ENCODE measurements at regions not wholly inside any gene's neighbourhood (a gene's known extent, or its start where the extent isn't known, plus 50 kb on each side); places are given as distances from the start of the nearest gene placed in this dataset.
"Not testable (repeated sequence)": the region's sequence is repeated elsewhere in the genome, so short reads cannot be mapped to it uniquely, and the experiment has no call there.

- Histone ChIP-seq H3K27ac (no peak overlapping the region), H3K4me3 (no peak overlapping the region)
- no peak for TF ChIP-seq CTCF (IDR thresholded peaks at IDR 0.05)
- DNase-seq (ENCODE audit: low spot score): no peak
Observed at GRCh38 chr1:228666686-228667623, 68.3 kb upstream of the RHOU start.

- no peak for TF ChIP-seq CTCF (IDR thresholded peaks at IDR 0.05)
- peak overlapping the region; percentile 60 to 86 for H3K27ac ChIP-seq
- H3K4me3 ChIP-seq: no peak overlapping the region
- no peak for DNase-seq (ENCODE audit: low spot score)
Observed at GRCh38 chr1:228668553-228669241, 66.6 kb upstream of the RHOU start.

GRCh38 chr1:228669242-228669585 is 66.1 kb upstream of the RHOU start:
- peak; percentile 84 for DNase-seq (ENCODE audit: low spot score)
- Histone ChIP-seq H3K4me3 (no peak overlapping the region), H3K27ac (peak overlapping the region; percentile 60 to 86)
- TF ChIP-seq CTCF (IDR thresholded peaks at IDR 0.05): no peak

GRCh38 chr1:228681076-228681565 is 54.2 kb upstream of the RHOU start:
- DNase-seq (ENCODE audit: low spot score); H3K27ac ChIP-seq; H3K4me3 ChIP-seq: not testable (repeated sequence)

GRCh38 chr1:228683428-228683827 is 51.9 kb upstream of the RHOU start:
- DNase-seq (ENCODE audit: low spot score): no peak
- Histone ChIP-seq H3K4me3 (no peak overlapping the region), H3K27ac (no peak overlapping the region)
- TF ChIP-seq CTCF (IDR thresholded peaks at IDR 0.05): no peak

GRCh38 chr1:228684607-228685006 is 50.7 kb upstream of the RHOU start:
- no peak for TF ChIP-seq CTCF (IDR thresholded peaks at IDR 0.05)
- Histone ChIP-seq H3K4me3 (peak overlapping the region; percentile 51), H3K27ac (peak overlapping the region; percentile 57 to 80)
- no peak for DNase-seq (ENCODE audit: low spot score)

- TF ChIP-seq CTCF (IDR thresholded peaks at IDR 0.05): no peak
- DNase-seq (ENCODE audit: low spot score): no peak
- Histone ChIP-seq H3K4me3 (peak overlapping the region; percentile 51), H3K27ac (peak overlapping the region; percentile 57 to 80)
Observed at GRCh38 chr1:228685081-228685660, 50.1 kb upstream of the RHOU start.
